Vagina (tissue), 2 donors: ENCODE measurements at regions not wholly inside any gene's neighbourhood (a gene's known extent, or its start where the extent isn't known, plus 50 kb on each side); places are given as distances from the start of the nearest gene placed in this dataset.

Experiments used
- POLR2A ChIP-seq, 2 donors: fragments of 450-650 bp; IDR thresholded peaks; one replicate each; pipeline ENCODE4 v1.6.1; 2017; ENCODE audit warnings: antibody characterized with exemption in 2 of 2, mild to moderate bottlenecking in 2 of 2, moderate library complexity in 2 of 2
- POLR2AphosphoS5 ChIP-seq, 2 donors: sonication (generic); formaldehyde crosslinking; IDR thresholded peaks; one replicate each; pipeline ENCODE4 v1.9.0; 2017; ENCODE audit warnings: antibody characterized with exemption in 2 of 2, mild to moderate bottlenecking in 2 of 2, low read depth in 1 of 2; ENCODE audit not compliant: insufficient read depth in 1 of 2
- TF ChIP-seq, protein P1 (sequence below), 3 experiments: fragments of 450-650 bp in 2 of 3; fragments of 200-600 bp in 1 of 3; sonication (generic) in 1 of 3; IDR thresholded peaks; one replicate each; pipeline ENCODE4 v1.5.1; 2017 to 2019; ENCODE audit warnings: antibody characterized with exemption in 3 of 3, mild to moderate bottlenecking in 2 of 3, moderate library complexity in 2 of 3

DNA sequence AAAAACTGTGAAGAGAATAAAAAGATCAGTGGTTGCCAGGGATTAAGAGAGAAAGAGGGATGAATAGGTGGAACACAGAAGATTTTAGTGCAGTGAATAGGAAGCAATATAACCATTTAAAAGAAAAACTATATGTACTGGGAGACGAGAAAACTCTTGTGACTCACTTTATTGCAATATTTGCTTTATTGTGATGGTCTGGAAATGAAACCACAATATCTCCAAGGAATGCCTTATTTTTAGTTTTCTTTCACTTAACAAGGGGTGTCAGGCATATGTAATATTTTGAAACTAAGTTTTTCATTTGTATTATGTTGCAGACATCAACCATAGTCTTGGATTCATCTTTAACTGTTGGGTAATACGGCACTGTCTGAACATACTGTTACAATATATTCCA is 1308.2 kb downstream of the PCDH9 start:
- TF ChIP-seq, protein P1, sequence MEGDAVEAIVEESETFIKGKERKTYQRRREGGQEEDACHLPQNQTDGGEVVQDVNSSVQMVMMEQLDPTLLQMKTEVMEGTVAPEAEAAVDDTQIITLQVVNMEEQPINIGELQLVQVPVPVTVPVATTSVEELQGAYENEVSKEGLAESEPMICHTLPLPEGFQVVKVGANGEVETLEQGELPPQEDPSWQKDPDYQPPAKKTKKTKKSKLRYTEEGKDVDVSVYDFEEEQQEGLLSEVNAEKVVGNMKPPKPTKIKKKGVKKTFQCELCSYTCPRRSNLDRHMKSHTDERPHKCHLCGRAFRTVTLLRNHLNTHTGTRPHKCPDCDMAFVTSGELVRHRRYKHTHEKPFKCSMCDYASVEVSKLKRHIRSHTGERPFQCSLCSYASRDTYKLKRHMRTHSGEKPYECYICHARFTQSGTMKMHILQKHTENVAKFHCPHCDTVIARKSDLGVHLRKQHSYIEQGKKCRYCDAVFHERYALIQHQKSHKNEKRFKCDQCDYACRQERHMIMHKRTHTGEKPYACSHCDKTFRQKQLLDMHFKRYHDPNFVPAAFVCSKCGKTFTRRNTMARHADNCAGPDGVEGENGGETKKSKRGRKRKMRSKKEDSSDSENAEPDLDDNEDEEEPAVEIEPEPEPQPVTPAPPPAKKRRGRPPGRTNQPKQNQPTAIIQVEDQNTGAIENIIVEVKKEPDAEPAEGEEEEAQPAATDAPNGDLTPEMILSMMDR (IDR thresholded peaks at IDR 0.05), result no peak
- no peak for TF ChIP-seq POLR2AphosphoS5 (IDR thresholded peaks at IDR 0.05; ENCODE audit: insufficient read depth in 1 of 2, low read depth in 1 of 2)
- TF ChIP-seq POLR2A (IDR thresholded peaks at IDR 0.05), result no peak
